ENCODE measurements at regions not wholly inside any gene's neighbourhood (a gene's known extent, or its start where the extent isn't known, plus 50 kb on each side); places are given as distances from the start of the nearest gene placed in this dataset.

DNA sequence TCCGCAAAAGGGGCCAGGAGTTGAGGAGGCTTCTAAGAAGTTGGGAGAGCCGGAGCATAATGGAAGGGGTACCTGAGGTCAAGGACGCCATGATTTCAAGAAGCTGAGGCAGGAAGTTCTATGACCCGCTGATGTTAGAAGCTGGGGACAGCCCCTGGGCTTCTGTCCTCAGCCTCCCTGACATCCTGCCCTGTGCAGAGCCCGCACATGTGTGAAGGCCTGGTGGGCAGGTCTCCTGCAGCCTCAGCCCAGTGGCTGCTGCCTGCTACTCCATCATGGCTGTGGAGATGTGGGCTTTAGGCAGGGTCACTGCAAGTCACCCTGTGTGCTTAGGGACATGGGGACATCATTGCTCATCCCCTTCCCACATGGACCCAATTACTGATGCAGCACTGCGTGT is 53.8 kb upstream of the PCBD1 start:
- no peak overlapping the region for H2AK5ac ChIP-seq (ENCODE audit: low read depth, low read length)
- no peak overlapping the region for H4K5ac ChIP-seq (ENCODE audit: low read depth, low read length)
- no peak overlapping the region for H4K8ac ChIP-seq (ENCODE audit: low read depth in 2 of 2, low read length in 2 of 2)
- DNase-seq (no peak), ATAC-seq (ENCODE audit: low read depth) (no peak)
- in situ Hi-C loops (cut with MboI; ENCODE audit: low sequenced_read_pairs) (no loop called here), intact Hi-C loops (cut with micrococcal nuclease) (no loop called here), dilution Hi-C loops (cut with HindIII; ENCODE audit: low sequenced_read_pairs, unreplicated experiment) (no loop called here)
- H2BK120ac ChIP-seq (ENCODE audit: low read depth, low read length): no peak overlapping the region
- no peaks in the 10 kb centered on the region for H3K79me1 ChIP-seq (ENCODE audit: low read depth in 1 of 2, low read length in 2 of 2)
- no peak overlapping the region for H3K14ac ChIP-seq (replicated peaks; ENCODE audit: low read depth, low read length)
- no peak overlapping the region for H2AK9ac ChIP-seq (replicated peaks; ENCODE audit: low read depth, low read length, poor library complexity)
- no peaks in the 10 kb centered on the region; the same call in 1 of the 2 replicates for H3K9me1 ChIP-seq (ENCODE audit: insufficient read depth, low read length)
- H3K23ac ChIP-seq (ENCODE audit: low read depth, low read length): no peak overlapping the region
- no peak overlapping the region for H3K18ac ChIP-seq (ENCODE audit: low read depth, low read length)
- no peak overlapping the region for H3K4me2 ChIP-seq (ENCODE audit: low read depth, low read length)
- TF ChIP-seq, protein P1, sequence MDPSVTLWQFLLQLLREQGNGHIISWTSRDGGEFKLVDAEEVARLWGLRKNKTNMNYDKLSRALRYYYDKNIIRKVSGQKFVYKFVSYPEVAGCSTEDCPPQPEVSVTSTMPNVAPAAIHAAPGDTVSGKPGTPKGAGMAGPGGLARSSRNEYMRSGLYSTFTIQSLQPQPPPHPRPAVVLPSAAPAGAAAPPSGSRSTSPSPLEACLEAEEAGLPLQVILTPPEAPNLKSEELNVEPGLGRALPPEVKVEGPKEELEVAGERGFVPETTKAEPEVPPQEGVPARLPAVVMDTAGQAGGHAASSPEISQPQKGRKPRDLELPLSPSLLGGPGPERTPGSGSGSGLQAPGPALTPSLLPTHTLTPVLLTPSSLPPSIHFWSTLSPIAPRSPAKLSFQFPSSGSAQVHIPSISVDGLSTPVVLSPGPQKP (IDR thresholded peaks at IDR 0.05; ENCODE audit: borderline replicate concordance, low read depth, low read length): no peak
- TF ChIP-seq MAZ (IDR thresholded peaks at IDR 0.05; ENCODE audit: borderline replicate concordance, low read depth, low read length): no peak
- no peak for TF ChIP-seq POLR2A (IDR thresholded peaks at IDR 0.05; ENCODE audit: low read depth, low read length)
- TF ChIP-seq, protein P2, sequence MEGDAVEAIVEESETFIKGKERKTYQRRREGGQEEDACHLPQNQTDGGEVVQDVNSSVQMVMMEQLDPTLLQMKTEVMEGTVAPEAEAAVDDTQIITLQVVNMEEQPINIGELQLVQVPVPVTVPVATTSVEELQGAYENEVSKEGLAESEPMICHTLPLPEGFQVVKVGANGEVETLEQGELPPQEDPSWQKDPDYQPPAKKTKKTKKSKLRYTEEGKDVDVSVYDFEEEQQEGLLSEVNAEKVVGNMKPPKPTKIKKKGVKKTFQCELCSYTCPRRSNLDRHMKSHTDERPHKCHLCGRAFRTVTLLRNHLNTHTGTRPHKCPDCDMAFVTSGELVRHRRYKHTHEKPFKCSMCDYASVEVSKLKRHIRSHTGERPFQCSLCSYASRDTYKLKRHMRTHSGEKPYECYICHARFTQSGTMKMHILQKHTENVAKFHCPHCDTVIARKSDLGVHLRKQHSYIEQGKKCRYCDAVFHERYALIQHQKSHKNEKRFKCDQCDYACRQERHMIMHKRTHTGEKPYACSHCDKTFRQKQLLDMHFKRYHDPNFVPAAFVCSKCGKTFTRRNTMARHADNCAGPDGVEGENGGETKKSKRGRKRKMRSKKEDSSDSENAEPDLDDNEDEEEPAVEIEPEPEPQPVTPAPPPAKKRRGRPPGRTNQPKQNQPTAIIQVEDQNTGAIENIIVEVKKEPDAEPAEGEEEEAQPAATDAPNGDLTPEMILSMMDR (conservative IDR thresholded peaks at IDR 0.05; ENCODE audit: low read depth, low read length): no peak
- no peak for TF ChIP-seq MAFK (IDR thresholded peaks at IDR 0.05; ENCODE audit: low read depth, low read length)
- no peak for TF ChIP-seq CHD1 (IDR thresholded peaks at IDR 0.05; ENCODE audit: low read depth, low read length)
- TF ChIP-seq RFX5 (IDR thresholded peaks at IDR 0.05; ENCODE audit: low read depth, low read length): no peak
- TF ChIP-seq CEBPB (IDR thresholded peaks at IDR 0.05; ENCODE audit: low read depth, low read length): no peak
- TF ChIP-seq BHLHE40 (IDR thresholded peaks at IDR 0.05; ENCODE audit: low read depth, low read length): no peak
- TF ChIP-seq RAD21 (IDR thresholded peaks at IDR 0.05; ENCODE audit: low read length): no peak
- no peak for TF ChIP-seq FOS (IDR thresholded peaks at IDR 0.05; ENCODE audit: low read depth, low read length)
- no peak for TF ChIP-seq MXI1 (IDR thresholded peaks at IDR 0.05; ENCODE audit: borderline replicate concordance, low read depth, low read length)
- TF ChIP-seq SMC3 (IDR thresholded peaks at IDR 0.05; ENCODE audit: low read depth, low read length): no peak
- TF ChIP-seq RCOR1 (IDR thresholded peaks at IDR 0.05; ENCODE audit: insufficient replicate concordance, low read length): no peak
- no peak for TF ChIP-seq NFE2L2 (IDR thresholded peaks at IDR 0.05; ENCODE audit: low read depth, low read length)
- TF ChIP-seq, protein P3, sequence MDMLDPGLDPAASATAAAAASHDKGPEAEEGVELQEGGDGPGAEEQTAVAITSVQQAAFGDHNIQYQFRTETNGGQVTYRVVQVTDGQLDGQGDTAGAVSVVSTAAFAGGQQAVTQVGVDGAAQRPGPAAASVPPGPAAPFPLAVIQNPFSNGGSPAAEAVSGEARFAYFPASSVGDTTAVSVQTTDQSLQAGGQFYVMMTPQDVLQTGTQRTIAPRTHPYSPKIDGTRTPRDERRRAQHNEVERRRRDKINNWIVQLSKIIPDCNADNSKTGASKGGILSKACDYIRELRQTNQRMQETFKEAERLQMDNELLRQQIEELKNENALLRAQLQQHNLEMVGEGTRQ (IDR thresholded peaks at IDR 0.05; ENCODE audit: low read depth, low read length): no peak
- H3K4ac ChIP-seq (ENCODE audit: low read depth, low read length): no peak overlapping the region
- CTCF ChIA-PET: no interaction called here
- no peaks in the 10 kb centered on the region for H3K4me1 ChIP-seq (ENCODE audit: control insufficient read depth, insufficient read depth, low read length)
- no peak overlapping the region for H3K4me3 ChIP-seq (ENCODE audit: insufficient read depth, low read depth, low read length)
- peaks cover 54% of the 10 kb centered on the region for H3K27me3 ChIP-seq (ENCODE audit: control insufficient read depth, insufficient read depth, low read length)
- no peaks in the 10 kb centered on the region for H3K36me3 ChIP-seq (ENCODE audit: control insufficient read depth, insufficient read depth, low read length)
- H3K9me3 ChIP-seq (ENCODE audit: control insufficient read depth, insufficient read depth, low read length): no peaks in the 10 kb centered on the region
- H4K20me1 ChIP-seq (ENCODE audit: insufficient read depth, low read length): no peaks in the 10 kb centered on the region
- no peak overlapping the region for H2BK5ac ChIP-seq (ENCODE audit: low read depth, low read length, poor library complexity, severe bottlenecking)
- no peak overlapping the region for H2BK20ac ChIP-seq (ENCODE audit: low read depth, low read length)
- H3K27ac ChIP-seq (ENCODE audit: insufficient read depth, low read length): no peak overlapping the region
- no peak overlapping the region for H3K56ac ChIP-seq (ENCODE audit: extremely low read depth, insufficient read depth, low read length)
- H2AFZ ChIP-seq (replicated peaks; ENCODE audit: low read length, poor library complexity): no peak overlapping the region
- BruUV-seq (replicated peaks): no TSS peak
- WGBS, 2 experiments (ENCODE audit: extremely low coverage in 2 of 2, insufficient read length in 1 of 2): no CpG with 5 or more reads among the region's 6 CpGs
- POLR2A ChIA-PET (ENCODE audit: unreplicated experiment): no interaction called here
- no peak overlapping the region for H4K91ac ChIP-seq (ENCODE audit: insufficient read depth, low read depth, low read length)
- H3K9ac ChIP-seq (ENCODE audit: low read depth, low read length): no peak overlapping the region
- H2BK15ac ChIP-seq (ENCODE audit: low read depth, low read length): no peak overlapping the region

Measured in IMR-90 (cell line).